Activated T-helper 9 cell treated with anti-CD3 and anti-CD28 coated beads, Interleukin-2, amount 50 U/mL, for 16 hours (primary cell): ENCODE measurements at regions not wholly inside any gene's neighbourhood (a gene's known extent, or its start where the extent isn't known, plus 50 kb on each side); places are given as distances from the start of the nearest gene placed in this dataset.
"Not testable (repeated sequence)": the region's sequence is repeated elsewhere in the genome, so short reads cannot be mapped to it uniquely, and the experiment has no call there.

Source experiments
- DNase-seq: peaks from one replicate; pipeline ENCODE4 v3.0.0-alpha.2; 2020; ENCODE audit warnings: low read depth

- DNase-seq: not testable (repeated sequence)
Measured at GRCh38 chr5:2533848-2534247, 217.6 kb downstream of the IRX2 start.

- DNase-seq: no peak
Measured at GRCh38 chr5:2532809-2533208, 218.7 kb downstream of the IRX2 start.

GRCh38 chr5:2531318-2531717 is 220.2 kb downstream of the IRX2 start:
- no peak for DNase-seq

GRCh38 chr5:2530609-2531008 is 220.9 kb downstream of the IRX2 start:
- DNase-seq: no peak

- no peak for DNase-seq
Measured at GRCh38 chr5:2529371-2530092, 221.9 kb downstream of the IRX2 start.

GRCh38 chr5:2525351-2525750 is 226.1 kb downstream of the IRX2 start:
- DNase-seq: no peak

GRCh38 chr5:2524620-2525019 is 226.9 kb downstream of the IRX2 start:
- DNase-seq: no peak

GRCh38 chr5:2523180-2523579 is 228.3 kb downstream of the IRX2 start:
- DNase-seq: no peak

GRCh38 chr5:2522372-2522771 is 229.1 kb downstream of the IRX2 start:
- no peak for DNase-seq

- DNase-seq: no peak
Measured at GRCh38 chr5:2519153-2519552, 232.3 kb downstream of the IRX2 start.

GRCh38 chr5:2517451-2517850 is 234.0 kb downstream of the IRX2 start:
- DNase-seq: no peak

- DNase-seq: no peak
Measured at GRCh38 chr5:2515180-2515764, 236.2 kb downstream of the IRX2 start.

- no peak for DNase-seq
Measured at GRCh38 chr5:2514484-2514883, 237.0 kb downstream of the IRX2 start.

- no peak for DNase-seq
Measured at GRCh38 chr5:2511706-2512105, 239.8 kb downstream of the IRX2 start.

GRCh38 chr5:2511126-2511525 is 240.4 kb downstream of the IRX2 start:
- DNase-seq: no peak

- DNase-seq: no peak
Measured at GRCh38 chr5:2509527-2509926, 241.9 kb downstream of the IRX2 start.

- DNase-seq: no peak
Measured at GRCh38 chr5:2508514-2508913, 243.0 kb downstream of the IRX2 start.

GRCh38 chr5:2507611-2508010 is 243.9 kb downstream of the IRX2 start:
- DNase-seq: no peak

GRCh38 chr5:2506603-2507002 is 244.9 kb downstream of the IRX2 start:
- DNase-seq: no peak

- DNase-seq: no peak
Measured at GRCh38 chr5:2505217-2505616, 246.3 kb downstream of the IRX2 start.

GRCh38 chr5:2502970-2503594 is 248.4 kb downstream of the IRX2 start:
- DNase-seq: no peak

GRCh38 chr5:2499917-2500316 is 251.6 kb downstream of the IRX2 start:
- no peak for DNase-seq

- DNase-seq: no peak
Measured at GRCh38 chr5:2496891-2497290, 254.6 kb downstream of the IRX2 start.

GRCh38 chr5:2496126-2496525 is 255.4 kb downstream of the IRX2 start:
- DNase-seq: no peak
